Activated naive CD4-positive, alpha-beta T cell treated with anti-CD3 and anti-CD28 coated beads, Interleukin-2, amount 10 ng/mL, durations not matched to agents 7 days and 5 days (primary cell): ENCODE measurements at regions not wholly inside any gene's neighbourhood (a gene's known extent, or its start where the extent isn't known, plus 50 kb on each side); places are given as distances from the start of the nearest gene placed in this dataset.

ENCODE experiments used
- CTCF ChIA-PET: fragments of 350-600 bp; sonication (Branson Sonifier 250); formaldehyde crosslinking; loops from one replicate; lab custom pipeline; 2021; ENCODE audit warnings: antibody characterized with exemption; lab: Charles Lee
- DNase-seq: peaks from one replicate; pipeline ENCODE4 v3.0.0-alpha.2; 2020
- H3K27ac Mint-ChIP-seq: one replicate; pipeline ENCODE4 v1.8.0; 2021; ENCODE audit warnings: mild to moderate bottlenecking, moderate library complexity, mixed read lengths
- H3K27me3 Mint-ChIP-seq: one replicate; pipeline ENCODE4 v1.8.0; 2021; ENCODE audit warnings: mild to moderate bottlenecking, mixed read lengths
- H3K36me3 Mint-ChIP-seq: one replicate; pipeline ENCODE4 v1.8.0; 2021; ENCODE audit warnings: mixed read lengths
- H3K4me1 Mint-ChIP-seq: one replicate; pipeline ENCODE4 v1.8.0; 2021; ENCODE audit warnings: mixed read lengths
- H3K4me3 Mint-ChIP-seq: one replicate; pipeline ENCODE4 v1.8.0; 2021; ENCODE audit warnings: mild to moderate bottlenecking, moderate library complexity, mixed read lengths
- H3K9me3 Mint-ChIP-seq: one replicate; pipeline ENCODE4 v1.8.0; 2021; ENCODE audit warnings: mixed read lengths

GRCh38 chr4:23174179-23174578, 481.4 kb downstream of the GBA3 start:
- CTCF ChIA-PET = interaction anchor here (0.7 kb wide), 1 partner anchor 16 kb away, joined by 3 read pairs; no protein-coding TSS in a partner anchor
- no peaks in the 10 kb centered on the region for H3K4me1 Mint-ChIP-seq
- H3K27me3 Mint-ChIP-seq = no peaks in the 10 kb centered on the region
- no peak overlapping the region for H3K27ac Mint-ChIP-seq
- H3K36me3 Mint-ChIP-seq = no peaks in the 10 kb centered on the region
- DNase-seq = no peak
- no peak overlapping the region for H3K4me3 Mint-ChIP-seq
- H3K9me3 Mint-ChIP-seq = peaks cover 9% of the 10 kb centered on the region

- Mint-ChIP-seq H3K9me3 (peaks cover 7% of the 10 kb centered on the region), H3K4me3 (no peak overlapping the region), H3K27ac (no peak overlapping the region), H3K27me3 (no peaks in the 10 kb centered on the region), H3K36me3 (no peaks in the 10 kb centered on the region), H3K4me1 (no peaks in the 10 kb centered on the region)
- CTCF ChIA-PET = no interaction called here
- no peak for DNase-seq
These were observed 479.2 kb downstream of the GBA3 start for GRCh38 chr4:23171976-23172375.

GRCh38 chr4:23169608-23170311, 477.0 kb downstream of the GBA3 start:
- Mint-ChIP-seq H3K4me3 (no peak overlapping the region), H3K27ac (no peak overlapping the region), H3K9me3 (peaks cover 5% of the 10 kb centered on the region), H3K27me3 (no peaks in the 10 kb centered on the region), H3K4me1 (no peaks in the 10 kb centered on the region), H3K36me3 (no peaks in the 10 kb centered on the region)
- DNase-seq = no peak
- CTCF ChIA-PET = no interaction called here

- Mint-ChIP-seq H3K4me1 (no peaks in the 10 kb centered on the region), H3K27ac (no peak overlapping the region), H3K4me3 (no peak overlapping the region), H3K9me3 (no peaks in the 10 kb centered on the region), H3K36me3 (no peaks in the 10 kb centered on the region), H3K27me3 (no peaks in the 10 kb centered on the region)
- CTCF ChIA-PET = interaction anchor here (1.0 kb wide), 1 partner anchor 32 kb away, joined by 4 read pairs; no protein-coding TSS in a partner anchor
- no peak for DNase-seq
These were observed 474.2 kb downstream of the GBA3 start for GRCh38 chr4:23166919-23167318.

GRCh38 chr4:23166407-23166806, 473.7 kb downstream of the GBA3 start:
- H3K4me3 Mint-ChIP-seq = no peak overlapping the region

GRCh38 chr4:23165669-23166068, 472.9 kb downstream of the GBA3 start:
- Mint-ChIP-seq H3K4me1 (no peaks in the 10 kb centered on the region), H3K4me3 (no peak overlapping the region), H3K27me3 (no peaks in the 10 kb centered on the region), H3K36me3 (no peaks in the 10 kb centered on the region), H3K27ac (no peak overlapping the region), H3K9me3 (no peaks in the 10 kb centered on the region)
- no peak for DNase-seq
- CTCF ChIA-PET = no interaction called here

More at GRCh38 chr4:23166407-23166806, 473.7 kb downstream of the GBA3 start:
- no peaks in the 10 kb centered on the region for H3K9me3 Mint-ChIP-seq
- no peak overlapping the region for H3K27ac Mint-ChIP-seq
- no peaks in the 10 kb centered on the region for H3K4me1 Mint-ChIP-seq
- no peak for DNase-seq
- H3K27me3 Mint-ChIP-seq = no peaks in the 10 kb centered on the region
- CTCF ChIA-PET = no interaction called here
- H3K36me3 Mint-ChIP-seq = no peaks in the 10 kb centered on the region

GRCh38 chr4:23163647-23164436, 471.1 kb downstream of the GBA3 start:
- no peaks in the 10 kb centered on the region for H3K27me3 Mint-ChIP-seq
- no peak overlapping the region for H3K27ac Mint-ChIP-seq
- no peaks in the 10 kb centered on the region for H3K36me3 Mint-ChIP-seq
- DNase-seq = no peak
- H3K9me3 Mint-ChIP-seq = no peaks in the 10 kb centered on the region
- no peak overlapping the region for H3K4me3 Mint-ChIP-seq
- no peaks in the 10 kb centered on the region for H3K4me1 Mint-ChIP-seq
- CTCF ChIA-PET = no interaction called here

GRCh38 chr4:23162275-23162674, 469.5 kb downstream of the GBA3 start:
- Mint-ChIP-seq H3K27ac (no peak overlapping the region), H3K27me3 (no peaks in the 10 kb centered on the region), H3K36me3 (no peaks in the 10 kb centered on the region), H3K9me3 (no peaks in the 10 kb centered on the region), H3K4me1 (no peaks in the 10 kb centered on the region), H3K4me3 (no peak overlapping the region)
- DNase-seq = no peak
- CTCF ChIA-PET = no interaction called here

GRCh38 chr4:23161787-23162186, 469.1 kb downstream of the GBA3 start:
- H3K27me3 Mint-ChIP-seq = no peaks in the 10 kb centered on the region
- H3K36me3 Mint-ChIP-seq = no peaks in the 10 kb centered on the region
- H3K4me1 Mint-ChIP-seq = no peaks in the 10 kb centered on the region
- no peak for DNase-seq
- CTCF ChIA-PET = no interaction called here
- no peak overlapping the region for H3K27ac Mint-ChIP-seq
- no peak overlapping the region for H3K4me3 Mint-ChIP-seq
- no peaks in the 10 kb centered on the region for H3K9me3 Mint-ChIP-seq

- no peak for DNase-seq
- CTCF ChIA-PET = interaction anchor here (1.1 kb wide), 1 partner anchor 18 kb away, joined by 3 read pairs; no protein-coding TSS in a partner anchor
- H3K27ac Mint-ChIP-seq = no peak overlapping the region
- no peaks in the 10 kb centered on the region for H3K27me3 Mint-ChIP-seq
- H3K4me3 Mint-ChIP-seq = no peak overlapping the region
- H3K9me3 Mint-ChIP-seq = no peaks in the 10 kb centered on the region
- H3K4me1 Mint-ChIP-seq = no peaks in the 10 kb centered on the region
- no peaks in the 10 kb centered on the region for H3K36me3 Mint-ChIP-seq
These were observed 460.3 kb downstream of the GBA3 start for GRCh38 chr4:23153076-23153475.

GRCh38 chr4:23149815-23150214, 457.1 kb downstream of the GBA3 start:
- H3K36me3 Mint-ChIP-seq = no peaks in the 10 kb centered on the region
- no peak overlapping the region for H3K4me3 Mint-ChIP-seq
- CTCF ChIA-PET = interaction anchor here (0.6 kb wide), 1 partner anchor 164 kb away, joined by 3 read pairs; no protein-coding TSS in a partner anchor

GRCh38 chr4:23144707-23145106, 452.0 kb downstream of the GBA3 start:
- H3K27ac Mint-ChIP-seq = no peak overlapping the region
- H3K36me3 Mint-ChIP-seq = no peaks in the 10 kb centered on the region
- CTCF ChIA-PET = no interaction called here
- H3K4me1 Mint-ChIP-seq = no peaks in the 10 kb centered on the region
- no peak overlapping the region for H3K4me3 Mint-ChIP-seq
- H3K9me3 Mint-ChIP-seq = no peaks in the 10 kb centered on the region
- no peak for DNase-seq
- H3K27me3 Mint-ChIP-seq = no peaks in the 10 kb centered on the region

More at GRCh38 chr4:23149815-23150214, 457.1 kb downstream of the GBA3 start:
- H3K4me1 Mint-ChIP-seq = no peaks in the 10 kb centered on the region
- H3K27ac Mint-ChIP-seq = no peak overlapping the region
- H3K27me3 Mint-ChIP-seq = no peaks in the 10 kb centered on the region
- DNase-seq = no peak
- no peaks in the 10 kb centered on the region for H3K9me3 Mint-ChIP-seq

GRCh38 chr4:23135792-23136645, 443.3 kb downstream of the GBA3 start:
- DNase-seq = no peak

GRCh38 chr4:23134331-23134730, 441.6 kb downstream of the GBA3 start:
- Mint-ChIP-seq H3K4me3 (no peak overlapping the region), H3K9me3 (no peaks in the 10 kb centered on the region), H3K27ac (no peak overlapping the region), H3K27me3 (no peaks in the 10 kb centered on the region), H3K4me1 (no peaks in the 10 kb centered on the region), H3K36me3 (no peaks in the 10 kb centered on the region)
- CTCF ChIA-PET = interaction anchor here (0.7 to 1.5 kb wide), 3 partner anchors 33 to 480 kb away, joined by 3 to 4 read pairs (median 3); no protein-coding TSS in a partner anchor
- DNase-seq = no peak

More at GRCh38 chr4:23135792-23136645, 443.3 kb downstream of the GBA3 start:
- no peak overlapping the region for H3K4me3 Mint-ChIP-seq
- no peaks in the 10 kb centered on the region for H3K9me3 Mint-ChIP-seq
- H3K27me3 Mint-ChIP-seq = no peaks in the 10 kb centered on the region
- no peak overlapping the region for H3K27ac Mint-ChIP-seq
- CTCF ChIA-PET = interaction anchor here (0.6 to 2.9 kb wide), 6 partner anchors 11 to 1283 kb away, joined by 3 to 20 read pairs (median 4); no protein-coding TSS in a partner anchor
- no peaks in the 10 kb centered on the region for H3K36me3 Mint-ChIP-seq
- no peaks in the 10 kb centered on the region for H3K4me1 Mint-ChIP-seq
